ENCODE measurements at regions not wholly inside any gene's neighbourhood (a gene's known extent, or its start where the extent isn't known, plus 50 kb on each side); places are given as distances from the start of the nearest gene placed in this dataset.

GRCh38 chr16:5571446-5571845, 473.9 kb upstream of the EEF2KMT start:
- TF ChIP-seq EZH2phosphoT487 (IDR thresholded peaks at IDR 0.05; ENCODE audit: insufficient read depth, low read depth) (no peak), EZH2 (IDR thresholded peaks at IDR 0.05; ENCODE audit: insufficient read depth, poor library complexity, severe bottlenecking) (no peak)

All from GM23248 (cell line).